ENCODE measurements at regions not wholly inside any gene's neighbourhood (a gene's known extent, or its start where the extent isn't known, plus 50 kb on each side); places are given as distances from the start of the nearest gene placed in this dataset.

DNA sequence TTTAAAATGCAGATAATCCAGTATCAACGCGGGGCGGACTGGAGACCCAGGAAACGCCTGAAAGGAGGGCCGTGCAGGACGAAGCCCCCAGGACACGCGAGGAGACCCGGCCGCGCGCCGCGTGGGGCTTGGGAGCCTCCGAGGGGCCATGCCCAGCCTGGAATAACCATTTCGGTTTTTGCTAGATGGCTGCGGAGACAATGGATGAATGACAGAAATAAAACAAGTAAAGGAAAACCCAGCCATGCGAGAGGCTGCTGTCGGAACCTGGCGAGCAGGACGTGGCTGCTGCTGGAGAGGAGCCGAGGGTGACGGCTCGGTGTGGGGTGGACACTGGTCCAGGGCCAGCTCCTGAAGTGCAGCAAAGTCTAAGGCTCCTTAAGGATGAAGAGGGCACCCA, 227.2 kb upstream of the ADARB2 start:
- no peaks in the 10 kb centered on the region for H3K9me3 ChIP-seq (ENCODE audit: low read depth)
- WGBS (ENCODE audit: low lambda C conversion rate, missing lambda C conversion rate): 97% methylated on average over 23 of the region's 24 CpGs
- H3K36me3 ChIP-seq (replicated peaks; ENCODE audit: insufficient read depth, low read depth): no peaks in the 10 kb centered on the region
- no peaks in the 10 kb centered on the region for H3K27me3 ChIP-seq
- H3K9me2 ChIP-seq (replicated peaks; ENCODE audit: insufficient read depth): no peaks in the 10 kb centered on the region
- H3K4me3 ChIP-seq: no peak overlapping the region
- H3K27ac ChIP-seq: no peak overlapping the region
- H3K79me2 ChIP-seq: no peaks in the 10 kb centered on the region
- no peak for DNase-seq (ENCODE audit: low spot score)
- H4K20me1 ChIP-seq (ENCODE audit: insufficient read depth, poor library complexity, severe bottlenecking): no peaks in the 10 kb centered on the region
- no peaks in the 10 kb centered on the region for H3K4me1 ChIP-seq (ENCODE audit: insufficient read depth)
- no peak overlapping the region for H2AFZ ChIP-seq
- TF ChIP-seq CTCF (IDR thresholded peaks at IDR 0.05; ENCODE audit: poor library complexity) (no peak), EZH2 (IDR thresholded peaks at IDR 0.05; ENCODE audit: borderline replicate concordance) (no peak), EZH2phosphoT487 (IDR thresholded peaks at IDR 0.05; ENCODE audit: low read depth, severe bottlenecking, unreplicated experiment) (no peak)
- no peak overlapping the region for H3K4me2 ChIP-seq

DNA sequence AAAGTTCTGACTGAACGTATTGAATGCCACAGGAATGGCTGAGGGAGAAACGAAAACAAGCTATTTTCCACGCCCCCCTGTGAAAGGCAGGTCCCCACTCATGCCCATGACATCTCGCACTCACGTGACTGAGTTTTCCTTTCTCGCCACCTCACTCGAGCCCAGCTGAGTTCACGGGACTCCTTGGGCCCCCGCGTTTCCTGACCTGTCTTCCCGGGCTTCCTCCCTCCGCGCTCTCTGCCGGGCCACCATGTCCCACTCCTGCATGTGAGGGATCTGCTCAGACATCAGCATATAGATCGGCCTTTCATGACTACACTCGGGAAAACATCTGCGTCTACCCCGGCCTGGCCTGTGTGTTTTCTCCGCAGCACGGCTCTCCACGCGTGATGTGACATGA, 226.0 kb upstream of the ADARB2 start:
- Histone ChIP-seq H3K9me2 (replicated peaks; ENCODE audit: insufficient read depth) (no peaks in the 10 kb centered on the region), H3K27me3 (no peaks in the 10 kb centered on the region), H4K20me1 (ENCODE audit: insufficient read depth, poor library complexity, severe bottlenecking) (no peaks in the 10 kb centered on the region), H2AFZ (no peak overlapping the region), H3K36me3 (replicated peaks; ENCODE audit: insufficient read depth, low read depth) (no peaks in the 10 kb centered on the region), H3K79me2 (no peaks in the 10 kb centered on the region), H3K9me3 (ENCODE audit: low read depth) (no peaks in the 10 kb centered on the region), H3K4me1 (ENCODE audit: insufficient read depth) (no peaks in the 10 kb centered on the region), H3K4me2 (no peak overlapping the region), H3K27ac (no peak overlapping the region), H3K4me3 (no peak overlapping the region)
- 97% methylated on average over 22 of the region's 22 CpGs for WGBS (ENCODE audit: low lambda C conversion rate, missing lambda C conversion rate)
- TF ChIP-seq CTCF (IDR thresholded peaks at IDR 0.05; ENCODE audit: poor library complexity) (no peak), EZH2phosphoT487 (IDR thresholded peaks at IDR 0.05; ENCODE audit: low read depth, severe bottlenecking, unreplicated experiment) (no peak), EZH2 (IDR thresholded peaks at IDR 0.05; ENCODE audit: borderline replicate concordance) (no peak)
- DNase-seq (ENCODE audit: low spot score): no peak

DNA sequence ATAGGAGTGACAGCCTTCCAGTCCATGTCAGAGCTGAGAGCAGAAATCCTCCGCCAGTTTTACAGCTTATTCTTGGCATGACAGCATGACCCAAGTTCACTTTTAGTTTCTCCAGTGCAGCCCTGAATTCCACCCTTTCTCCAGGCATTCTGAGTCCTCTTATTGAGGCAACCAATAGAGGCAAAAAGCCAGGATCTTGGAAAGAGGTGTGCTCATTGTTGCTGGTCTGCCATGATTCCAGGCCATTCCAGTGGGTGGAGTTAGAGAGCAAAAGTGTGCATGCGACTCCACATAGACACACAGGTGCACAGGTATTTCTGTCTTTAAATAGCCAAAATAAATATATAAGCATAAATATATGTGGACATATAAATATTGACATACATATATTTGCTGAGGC, 224.7 kb upstream of the ADARB2 start:
- H3K79me2 ChIP-seq: no peaks in the 10 kb centered on the region
- H3K4me3 ChIP-seq: no peak overlapping the region
- DNase-seq (ENCODE audit: low spot score): no peak
- no peak overlapping the region for H2AFZ ChIP-seq
- no peaks in the 10 kb centered on the region for H3K9me2 ChIP-seq (replicated peaks; ENCODE audit: insufficient read depth)
- H4K20me1 ChIP-seq (ENCODE audit: insufficient read depth, poor library complexity, severe bottlenecking): no peaks in the 10 kb centered on the region
- H3K27ac ChIP-seq: no peak overlapping the region
- no peak overlapping the region for H3K4me2 ChIP-seq
- WGBS (ENCODE audit: low lambda C conversion rate, missing lambda C conversion rate): 73% methylated on average over 2 of the region's 2 CpGs
- H3K27me3 ChIP-seq: no peaks in the 10 kb centered on the region
- H3K4me1 ChIP-seq (ENCODE audit: insufficient read depth): no peaks in the 10 kb centered on the region
- H3K9me3 ChIP-seq (ENCODE audit: low read depth): no peaks in the 10 kb centered on the region
- no peaks in the 10 kb centered on the region for H3K36me3 ChIP-seq (replicated peaks; ENCODE audit: insufficient read depth, low read depth)
- no peak for TF ChIP-seq EZH2 (IDR thresholded peaks at IDR 0.05; ENCODE audit: borderline replicate concordance)
- TF ChIP-seq CTCF (IDR thresholded peaks at IDR 0.05; ENCODE audit: poor library complexity): no peak
- TF ChIP-seq EZH2phosphoT487 (IDR thresholded peaks at IDR 0.05; ENCODE audit: low read depth, severe bottlenecking, unreplicated experiment): no peak

DNA sequence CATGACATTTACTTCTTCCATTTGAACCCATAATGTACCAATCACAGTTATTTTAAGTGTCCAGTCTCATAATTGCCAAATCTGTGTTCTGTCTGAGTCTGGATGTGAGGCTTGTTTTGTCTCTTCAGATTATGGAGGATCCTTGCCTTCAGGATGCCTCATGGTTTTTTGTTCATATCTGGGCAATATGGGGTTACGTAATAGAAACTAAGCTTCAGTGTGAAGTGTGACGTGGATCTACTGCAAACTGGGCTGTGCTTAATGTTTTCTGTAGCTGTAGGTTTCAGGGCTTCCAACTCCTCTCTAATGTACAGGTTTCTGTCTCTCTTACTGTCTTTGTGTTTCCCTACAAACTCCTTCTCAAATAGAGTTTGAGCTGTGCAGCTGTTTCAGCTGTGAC, 223.7 kb upstream of the ADARB2 start:
- TF ChIP-seq EZH2phosphoT487 (IDR thresholded peaks at IDR 0.05; ENCODE audit: low read depth, severe bottlenecking, unreplicated experiment) (no peak), EZH2 (IDR thresholded peaks at IDR 0.05; ENCODE audit: borderline replicate concordance) (no peak), CTCF (IDR thresholded peaks at IDR 0.05; ENCODE audit: poor library complexity) (no peak)
- no peaks in the 10 kb centered on the region for H3K9me2 ChIP-seq (replicated peaks; ENCODE audit: insufficient read depth)
- no peaks in the 10 kb centered on the region for H3K36me3 ChIP-seq (replicated peaks; ENCODE audit: insufficient read depth, low read depth)
- H3K4me2 ChIP-seq: no peak overlapping the region
- no peak overlapping the region for H3K27ac ChIP-seq
- no peak overlapping the region for H3K4me3 ChIP-seq
- H3K79me2 ChIP-seq: no peaks in the 10 kb centered on the region
- no peak overlapping the region for H2AFZ ChIP-seq
- no peak for DNase-seq (ENCODE audit: low spot score)
- H3K9me3 ChIP-seq (ENCODE audit: low read depth): no peaks in the 10 kb centered on the region
- no peaks in the 10 kb centered on the region for H3K4me1 ChIP-seq (ENCODE audit: insufficient read depth)
- no peaks in the 10 kb centered on the region for H3K27me3 ChIP-seq
- H4K20me1 ChIP-seq (ENCODE audit: insufficient read depth, poor library complexity, severe bottlenecking): no peaks in the 10 kb centered on the region
- 77% methylated on average over 2 of the region's 2 CpGs for WGBS (ENCODE audit: low lambda C conversion rate, missing lambda C conversion rate)
